Keratinocyte (primary cell): ENCODE measurements at regions not wholly inside any gene's neighbourhood (a gene's known extent, or its start where the extent isn't known, plus 50 kb on each side); places are given as distances from the start of the nearest gene placed in this dataset.

Experiments used
- CTCF ChIP-seq, 3 experiments: IDR thresholded peaks in 1 of 3; conservative IDR thresholded peaks in 1 of 3; optimal IDR thresholded peaks in 1 of 3; 2 replicates in 2 of 3; 3 replicates in 1 of 3; pipeline versions ENCODE3 to v1.5.1; 2011; ENCODE audit warnings: low read length in 3 of 3, mild to moderate bottlenecking in 3 of 3, moderate library complexity in 2 of 3, control low read depth in 1 of 3, inconsistent platforms in 1 of 3; ENCODE audit not compliant: insufficient read depth in 2 of 3; ENCODE audit errors: extremely low read depth in 1 of 3
- EZH2 ChIP-seq: IDR thresholded peaks from one replicate; pipeline ENCODE4 v1.6.1; 2012; ENCODE audit warnings: inconsistent platforms, mild to moderate bottlenecking, low read length, moderate library complexity

GRCh38 chr5:171632616-171633015 is 153.0 kb upstream of the SMIM23 start:
- no peak for TF ChIP-seq CTCF (optimal IDR thresholded peaks at IDR 0.05 in 1 of 3, IDR thresholded peaks at IDR 0.05 in 1 of 3, conservative IDR thresholded peaks at IDR 0.05 in 1 of 3; ENCODE audit: extremely low read depth in 1 of 3, insufficient read depth in 2 of 3, low read length in 3 of 3)
- no peak for TF ChIP-seq EZH2
